ENCODE measurements at regions not wholly inside any gene's neighbourhood (a gene's known extent, or its start where the extent isn't known, plus 50 kb on each side); places are given as distances from the start of the nearest gene placed in this dataset.

DNA sequence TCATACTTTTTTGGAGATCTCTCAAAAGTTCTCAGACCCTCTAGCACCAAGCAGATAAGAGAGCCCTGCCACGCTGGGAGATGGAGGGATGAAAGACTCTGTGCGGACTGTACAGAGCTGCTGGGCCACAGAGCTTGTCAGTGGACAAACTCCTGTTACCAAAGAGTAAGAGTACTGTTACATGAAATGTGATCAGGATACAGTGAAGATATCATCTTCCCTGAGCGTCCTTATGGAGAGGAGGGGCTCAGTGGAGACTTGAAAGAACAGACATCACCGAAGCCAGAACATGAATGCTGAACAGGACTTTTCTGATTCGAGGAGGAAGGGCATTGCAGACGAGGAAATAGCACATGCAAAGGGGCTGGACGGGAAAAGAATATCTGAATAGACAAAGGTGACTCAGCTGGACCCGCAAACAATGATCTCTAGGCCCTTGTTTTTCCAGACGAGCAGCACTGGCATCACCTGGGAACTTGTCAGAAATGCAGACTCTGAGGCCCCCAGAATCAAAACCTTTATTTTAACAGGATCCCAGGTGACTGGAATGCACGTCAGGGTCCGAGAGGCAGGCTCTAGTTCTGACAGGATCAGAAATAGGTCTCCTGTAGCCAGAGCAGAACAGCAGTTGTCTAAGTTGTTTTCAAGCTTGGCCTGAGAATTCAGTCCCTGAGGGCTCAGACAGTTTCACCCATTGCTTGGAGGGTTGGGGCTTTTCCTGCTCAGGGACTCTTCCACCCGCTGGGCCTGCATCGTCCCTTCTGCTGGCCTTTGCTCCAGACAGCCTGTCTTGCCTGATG lies 277.9 kb downstream of the RPLP1 start:
- Mint-ChIP-seq H3K27me3 (ENCODE audit: low read depth in 2 of 2) (peaks cover 55 to 58% of the 10 kb centered on the region in 2 donors), H3K4me1 (peaks cover 8 to 26% of the 10 kb centered on the region in 2 donors), H3K4me3 (no peak overlapping the region), H3K27ac (no peak overlapping the region), H3K9me3 (no peaks in the 10 kb centered on the region), H3K36me3 (no peaks in the 10 kb centered on the region)
- peaks cover 27% of the 10 kb centered on the region for H3K4me1 ChIP-seq (ENCODE audit: control insufficient read depth, insufficient read depth, low read length)
- intact Hi-C loops (cut with micrococcal nuclease) = no loop called here
- no peak overlapping the region for H3K4me3 ChIP-seq (ENCODE audit: low read length)
- no peak for ATAC-seq
- H3K27ac ChIP-seq (ENCODE audit: low read length) = no peak overlapping the region
- TF ChIP-seq, protein P1, sequence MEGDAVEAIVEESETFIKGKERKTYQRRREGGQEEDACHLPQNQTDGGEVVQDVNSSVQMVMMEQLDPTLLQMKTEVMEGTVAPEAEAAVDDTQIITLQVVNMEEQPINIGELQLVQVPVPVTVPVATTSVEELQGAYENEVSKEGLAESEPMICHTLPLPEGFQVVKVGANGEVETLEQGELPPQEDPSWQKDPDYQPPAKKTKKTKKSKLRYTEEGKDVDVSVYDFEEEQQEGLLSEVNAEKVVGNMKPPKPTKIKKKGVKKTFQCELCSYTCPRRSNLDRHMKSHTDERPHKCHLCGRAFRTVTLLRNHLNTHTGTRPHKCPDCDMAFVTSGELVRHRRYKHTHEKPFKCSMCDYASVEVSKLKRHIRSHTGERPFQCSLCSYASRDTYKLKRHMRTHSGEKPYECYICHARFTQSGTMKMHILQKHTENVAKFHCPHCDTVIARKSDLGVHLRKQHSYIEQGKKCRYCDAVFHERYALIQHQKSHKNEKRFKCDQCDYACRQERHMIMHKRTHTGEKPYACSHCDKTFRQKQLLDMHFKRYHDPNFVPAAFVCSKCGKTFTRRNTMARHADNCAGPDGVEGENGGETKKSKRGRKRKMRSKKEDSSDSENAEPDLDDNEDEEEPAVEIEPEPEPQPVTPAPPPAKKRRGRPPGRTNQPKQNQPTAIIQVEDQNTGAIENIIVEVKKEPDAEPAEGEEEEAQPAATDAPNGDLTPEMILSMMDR (IDR thresholded peaks at IDR 0.05) = no peak
- H3K36me3 ChIP-seq (ENCODE audit: control insufficient read depth, insufficient read depth, low read length) = no peaks in the 10 kb centered on the region
- H3K9me3 ChIP-seq (ENCODE audit: control insufficient read depth, insufficient read depth, low read length) = no peaks in the 10 kb centered on the region
- no peak for DNase-seq
- 93% methylated on average over 13 of the region's 13 CpGs for WGBS (ENCODE audit: insufficient coverage)
- no peaks in the 10 kb centered on the region for H3K27me3 ChIP-seq (ENCODE audit: control insufficient read depth, insufficient read depth, low read length)

DNA sequence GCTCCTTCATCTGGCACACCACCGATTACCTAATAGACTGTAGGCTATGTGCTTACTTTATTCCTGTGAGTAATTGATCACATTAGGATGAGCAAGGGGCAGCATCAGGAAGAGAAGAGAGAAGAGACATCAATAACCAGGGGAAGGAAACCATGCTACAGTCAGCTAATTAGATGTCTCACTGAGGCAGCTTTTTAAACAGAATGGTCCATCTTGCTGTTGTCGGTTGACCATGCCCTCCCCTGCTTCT lies 278.4 kb downstream of the RPLP1 start:
- no peaks in the 10 kb centered on the region for H3K36me3 Mint-ChIP-seq
- no peaks in the 10 kb centered on the region for H3K9me3 Mint-ChIP-seq
- H3K27me3 ChIP-seq (ENCODE audit: control insufficient read depth, insufficient read depth, low read length) = no peaks in the 10 kb centered on the region
- H3K4me3 ChIP-seq (ENCODE audit: low read length) = no peak overlapping the region
- no peak overlapping the region for H3K4me3 Mint-ChIP-seq
- ATAC-seq (no peak), DNase-seq (no peak)
- TF ChIP-seq, protein P1 (IDR thresholded peaks at IDR 0.05) = no peak
- intact Hi-C loops (cut with micrococcal nuclease) = no loop called here
- H3K27ac Mint-ChIP-seq = no peak overlapping the region
- no peak overlapping the region for H3K27ac ChIP-seq (ENCODE audit: low read length)
- H3K4me1 Mint-ChIP-seq = peaks cover 5 to 21% of the 10 kb centered on the region in 2 donors
- H3K36me3 ChIP-seq (ENCODE audit: control insufficient read depth, insufficient read depth, low read length) = no peaks in the 10 kb centered on the region
- peaks cover 22% of the 10 kb centered on the region for H3K4me1 ChIP-seq (ENCODE audit: control insufficient read depth, insufficient read depth, low read length)
- peaks cover 54 to 64% of the 10 kb centered on the region in 2 donors for H3K27me3 Mint-ChIP-seq (ENCODE audit: low read depth in 2 of 2)
- 100% methylated on average over 2 of the region's 2 CpGs for WGBS (ENCODE audit: insufficient coverage)
- no peaks in the 10 kb centered on the region for H3K9me3 ChIP-seq (ENCODE audit: control insufficient read depth, insufficient read depth, low read length)

- H3K4me3 Mint-ChIP-seq = no peak overlapping the region
- Histone ChIP-seq H3K36me3 (ENCODE audit: control insufficient read depth, insufficient read depth, low read length) (no peaks in the 10 kb centered on the region), H3K4me1 (ENCODE audit: control insufficient read depth, insufficient read depth, low read length) (peaks cover 16% of the 10 kb centered on the region), H3K9me3 (ENCODE audit: control insufficient read depth, insufficient read depth, low read length) (no peaks in the 10 kb centered on the region), H3K27me3 (ENCODE audit: control insufficient read depth, insufficient read depth, low read length) (no peaks in the 10 kb centered on the region), H3K27ac (ENCODE audit: low read length) (no peak overlapping the region), H3K4me3 (ENCODE audit: low read length) (no peak overlapping the region)
- WGBS (ENCODE audit: insufficient coverage) = 98% methylated on average over 3 of the region's 3 CpGs
- TF ChIP-seq, protein P1 (IDR thresholded peaks at IDR 0.05) = no peak
- intact Hi-C loops (cut with micrococcal nuclease) = no loop called here
- no peaks in the 10 kb centered on the region for H3K9me3 Mint-ChIP-seq
- peaks cover 5 to 15% of the 10 kb centered on the region in 2 donors for H3K4me1 Mint-ChIP-seq
- DNase-seq (no peak), ATAC-seq (no peak)
- no peak overlapping the region for H3K27ac Mint-ChIP-seq
- H3K27me3 Mint-ChIP-seq (ENCODE audit: low read depth in 2 of 2) = peaks cover 55 to 69% of the 10 kb centered on the region in 2 donors
- H3K36me3 Mint-ChIP-seq = no peaks in the 10 kb centered on the region
These were observed 279.0 kb downstream of the RPLP1 start for GRCh38 chr15:69731581-69731980.

DNA sequence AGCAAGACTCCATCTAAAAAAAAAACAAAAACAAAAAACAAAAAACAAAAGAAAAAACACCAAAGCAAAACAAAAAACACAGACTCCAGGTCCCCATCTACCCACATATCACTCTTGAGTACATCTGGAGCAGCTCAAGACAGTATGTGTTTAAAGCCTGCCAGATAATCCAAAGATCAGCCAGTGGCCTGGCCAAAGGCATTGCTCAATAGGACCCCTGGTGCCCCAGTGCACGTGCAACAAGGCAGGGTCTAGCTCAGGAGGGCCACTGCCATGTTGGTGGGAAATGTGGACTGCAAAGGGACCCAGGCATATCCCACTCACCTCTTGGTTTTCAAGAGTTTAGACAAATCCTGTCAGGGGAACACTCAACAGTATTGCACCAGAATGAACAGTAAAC lies 279.5 kb downstream of the RPLP1 start:
- TF ChIP-seq, protein P1 (IDR thresholded peaks at IDR 0.05) = no peak
- Histone ChIP-seq H3K27me3 (ENCODE audit: control insufficient read depth, insufficient read depth, low read length) (no peaks in the 10 kb centered on the region), H3K27ac (ENCODE audit: low read length) (no peak overlapping the region), H3K9me3 (ENCODE audit: control insufficient read depth, insufficient read depth, low read length) (no peaks in the 10 kb centered on the region), H3K4me3 (ENCODE audit: low read length) (no peak overlapping the region), H3K36me3 (ENCODE audit: control insufficient read depth, insufficient read depth, low read length) (no peaks in the 10 kb centered on the region), H3K4me1 (ENCODE audit: control insufficient read depth, insufficient read depth, low read length) (peaks cover 11% of the 10 kb centered on the region)
- Mint-ChIP-seq H3K36me3 (no peaks in the 10 kb centered on the region), H3K4me3 (no peak overlapping the region), H3K27me3 (ENCODE audit: low read depth in 2 of 2) (peaks cover 60 to 75% of the 10 kb centered on the region in 2 donors), H3K4me1 (peaks cover 5 to 14% of the 10 kb centered on the region in 2 donors), H3K9me3 (no peaks in the 10 kb centered on the region), H3K27ac (no peak overlapping the region)
- intact Hi-C loops (cut with micrococcal nuclease) = no loop called here
- no peak for ATAC-seq
- no peak for DNase-seq
- WGBS (ENCODE audit: insufficient coverage) = 93% methylated on average over 1 of the region's 1 CpG
